Hepatocyte (in vitro differentiated cells): ENCODE measurements at regions not wholly inside any gene's neighbourhood (a gene's known extent, or its start where the extent isn't known, plus 50 kb on each side); places are given as distances from the start of the nearest gene placed in this dataset.

Experiments used
- CTCF ChIP-seq: fragments of 200-600 bp; sonication (generic); IDR thresholded peaks from 2 replicates; pipeline ENCODE4 v1.5.1; 2016; ENCODE audit warnings: antibody characterized with exemption, mild to moderate bottlenecking; ENCODE audit not compliant: poor library complexity
- EZH2 ChIP-seq: fragments of 200-600 bp; sonication (generic); IDR thresholded peaks from 2 replicates; pipeline ENCODE4 v1.6.1; 2016; ENCODE audit warnings: antibody characterized with exemption, mild to moderate bottlenecking, borderline replicate concordance

GRCh38 chr2:215536510-215536909 is 100.6 kb upstream of the FN1 start:
- no peak for TF ChIP-seq CTCF
- no peak for TF ChIP-seq EZH2
